Stimulated activated CD8-positive, alpha-beta memory T cell treated with anti-CD3 and anti-CD28 coated beads, Interleukin-7, amount 100 ng/mL, for 48 hours (primary cell): ENCODE measurements at regions not wholly inside any gene's neighbourhood (a gene's known extent, or its start where the extent isn't known, plus 50 kb on each side); places are given as distances from the start of the nearest gene placed in this dataset.
A peak's percentile ranks its signal among the peaks of the same experiment; 100 is the strongest.
"Not testable (repeated sequence)": the region's sequence is repeated elsewhere in the genome, so short reads cannot be mapped to it uniquely, and the experiment has no call there.

Experiments used
- DNase-seq, 2 donors: peaks; one replicate each; pipeline ENCODE4 v3.0.0-alpha.2; 2020; ENCODE audit warnings: low read depth in 1 of 2; ENCODE audit errors: extremely low read depth in 1 of 2

- DNase-seq = no peak
Measured at GRCh38 chr17:54666559-54666958, 234.1 kb upstream of the TOM1L1 start.

- no peak for DNase-seq
Measured at GRCh38 chr17:54678158-54678557, 222.5 kb upstream of the TOM1L1 start.

DNA sequence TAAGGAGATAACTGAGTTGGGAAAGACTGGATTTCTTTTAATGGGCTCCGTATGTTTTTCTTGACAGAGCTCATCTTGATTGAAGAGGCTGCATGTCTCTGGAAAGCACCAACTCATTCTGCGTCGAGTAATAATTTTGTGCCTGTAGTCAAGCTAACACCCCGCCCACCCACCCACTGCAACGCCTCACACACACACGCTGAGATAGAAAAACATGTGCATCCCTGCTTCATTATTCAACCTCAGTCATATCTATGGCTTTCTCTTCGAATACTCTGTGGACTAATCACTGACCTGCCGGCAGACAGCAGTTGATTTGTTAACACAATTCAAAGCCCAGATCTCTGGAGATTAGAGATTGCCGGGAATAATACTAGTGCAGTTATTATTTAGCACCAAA, 220.2 kb upstream of the TOM1L1 start:
- DNase-seq = no peak

DNA sequence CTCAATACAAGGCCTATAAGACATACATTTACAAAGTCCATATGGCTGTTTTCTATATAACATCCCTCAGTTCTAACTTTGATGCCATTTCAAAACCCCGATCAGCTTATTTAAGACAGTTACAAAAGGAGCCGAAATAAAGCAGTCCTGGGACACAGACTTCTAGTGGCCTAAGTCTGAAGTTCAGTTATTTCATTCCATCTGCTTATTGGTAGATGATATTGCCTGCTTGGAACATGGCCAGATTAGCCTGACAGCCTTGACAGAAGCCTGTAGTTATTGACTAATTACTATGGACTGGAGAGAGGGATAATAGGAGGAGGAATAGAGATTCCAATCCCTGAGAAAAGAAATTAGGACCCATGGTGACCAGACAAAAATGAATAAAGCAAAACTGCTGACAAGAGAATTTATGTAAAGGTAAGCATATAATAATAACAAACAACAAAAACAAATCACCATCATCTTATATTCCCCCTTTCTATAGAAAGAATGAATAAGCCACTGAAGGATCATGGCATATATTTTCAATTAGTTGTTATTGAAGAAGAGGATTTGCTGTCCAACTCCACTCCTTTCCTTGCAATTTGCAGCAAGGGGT, 206.3 kb upstream of the TOM1L1 start:
- no peak for DNase-seq

DNA sequence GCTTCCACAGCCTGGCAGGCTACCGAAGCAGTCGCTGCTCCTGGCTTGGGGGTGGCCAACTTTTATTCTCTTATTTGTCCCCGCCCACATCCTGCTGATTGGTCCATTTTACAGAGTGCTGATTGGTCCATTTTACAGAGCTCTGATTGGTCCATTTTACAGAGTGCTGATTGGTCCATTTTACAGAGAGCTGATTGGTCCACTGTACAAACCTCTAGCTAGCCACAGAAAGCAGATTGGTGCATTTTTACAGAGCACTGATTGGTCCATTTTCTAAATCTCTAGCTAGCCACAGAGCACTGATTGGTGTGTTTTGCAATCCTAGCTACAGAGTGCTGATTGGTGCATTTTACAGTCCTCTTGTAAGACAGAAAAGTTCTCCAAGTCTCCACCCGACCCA, 187.9 kb upstream of the TOM1L1 start:
- not testable (repeated sequence) for DNase-seq

- no peak for DNase-seq
Measured at GRCh38 chr17:54718286-54718685, 182.4 kb upstream of the TOM1L1 start.

DNA sequence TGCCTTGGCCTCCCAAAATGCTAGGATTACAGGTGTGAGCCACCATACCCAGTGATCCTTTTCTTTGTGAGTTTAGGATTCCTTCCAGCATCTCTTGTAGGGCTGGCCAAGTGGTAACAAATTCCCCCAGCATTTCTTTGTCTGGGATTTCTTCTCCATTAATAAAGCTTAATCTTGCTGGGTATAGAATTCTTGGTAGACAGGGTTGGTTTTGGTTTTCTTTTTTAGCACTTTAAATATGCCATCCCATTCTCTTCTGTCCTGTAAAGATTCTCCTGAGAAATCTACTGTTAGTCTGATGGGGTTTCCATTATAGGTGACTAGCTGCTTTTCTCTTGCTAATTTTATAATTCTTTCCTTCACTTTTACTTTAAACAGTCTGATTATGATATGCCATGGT, 173.0 kb upstream of the TOM1L1 start:
- DNase-seq = no peak

DNA sequence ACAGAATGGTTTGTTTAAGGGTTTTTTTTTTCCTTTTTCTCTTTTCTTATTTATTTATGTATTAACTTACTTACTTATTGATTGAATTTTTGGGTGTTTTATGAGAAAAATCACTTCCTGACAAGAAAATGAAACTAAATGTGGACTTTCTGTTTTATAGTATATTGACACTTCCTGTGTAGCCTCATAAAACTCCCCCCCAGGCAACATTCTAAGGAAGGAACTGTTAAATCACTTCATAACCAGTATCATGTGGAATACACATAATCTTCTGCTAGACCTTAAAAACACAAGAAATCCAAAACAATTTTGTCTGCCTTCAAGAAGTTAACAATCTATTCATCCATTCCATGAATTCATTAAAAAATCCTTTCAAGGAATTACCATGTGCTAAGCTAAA, 164.1 kb upstream of the TOM1L1 start:
- no peak for DNase-seq

DNA sequence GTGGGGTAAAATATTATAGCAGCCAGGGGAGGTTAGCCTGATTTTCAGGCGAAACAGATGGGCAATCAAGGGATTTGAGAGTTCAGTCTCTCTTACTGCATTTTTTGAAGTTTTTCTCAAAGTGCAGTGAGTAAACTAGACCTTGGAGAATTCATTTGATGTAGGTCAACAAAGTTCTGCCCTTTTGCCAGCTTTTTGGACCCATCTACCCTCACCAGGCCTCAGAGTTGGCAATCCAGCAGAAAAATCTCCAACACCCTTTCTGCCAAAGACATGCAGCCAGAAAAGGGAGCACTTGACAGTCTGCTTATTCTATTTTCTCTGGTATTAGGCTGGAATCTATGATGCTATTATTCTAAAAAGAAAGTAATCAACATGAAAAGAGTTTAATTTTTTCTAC, 162.2 kb upstream of the TOM1L1 start:
- DNase-seq = no peak

DNA sequence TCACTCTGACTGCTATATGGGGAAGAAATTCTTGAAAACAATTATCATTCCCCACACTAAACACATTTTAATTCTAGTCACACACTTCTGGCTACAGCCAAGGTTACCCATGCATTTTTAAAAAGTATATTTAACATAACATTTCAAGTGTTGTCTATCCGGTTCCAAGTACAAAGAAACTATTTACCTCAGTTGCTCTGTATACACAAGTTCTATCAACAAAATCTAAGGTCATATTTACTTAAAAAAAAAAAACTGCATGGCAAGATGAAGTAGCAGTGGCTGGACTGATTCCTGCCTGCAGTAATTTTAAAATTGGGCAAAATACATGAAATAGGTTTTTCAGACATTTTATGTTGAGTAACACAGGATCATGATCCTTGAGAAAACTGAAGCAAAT, 155.9 kb upstream of the TOM1L1 start:
- no peak for DNase-seq

DNA sequence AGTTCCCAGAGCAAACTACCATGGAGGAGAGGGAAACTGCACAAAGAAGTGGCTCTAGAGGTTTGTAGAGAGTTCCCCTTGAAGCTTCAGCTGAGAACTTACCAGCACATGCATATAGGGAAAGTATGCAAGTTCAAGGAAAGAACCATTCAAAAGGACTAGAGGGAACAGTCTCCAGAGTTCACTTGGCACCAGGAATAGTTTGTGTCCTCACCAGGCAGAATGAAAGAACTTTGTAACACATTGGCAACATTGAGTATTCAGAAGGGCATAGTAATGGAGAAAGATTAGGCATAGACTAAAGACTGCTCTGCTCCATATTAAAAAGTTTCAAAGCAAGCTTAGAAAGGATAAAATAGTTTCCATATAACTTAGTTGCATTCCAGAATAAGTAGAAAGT, 155.4 kb upstream of the TOM1L1 start:
- DNase-seq = no peak

DNA sequence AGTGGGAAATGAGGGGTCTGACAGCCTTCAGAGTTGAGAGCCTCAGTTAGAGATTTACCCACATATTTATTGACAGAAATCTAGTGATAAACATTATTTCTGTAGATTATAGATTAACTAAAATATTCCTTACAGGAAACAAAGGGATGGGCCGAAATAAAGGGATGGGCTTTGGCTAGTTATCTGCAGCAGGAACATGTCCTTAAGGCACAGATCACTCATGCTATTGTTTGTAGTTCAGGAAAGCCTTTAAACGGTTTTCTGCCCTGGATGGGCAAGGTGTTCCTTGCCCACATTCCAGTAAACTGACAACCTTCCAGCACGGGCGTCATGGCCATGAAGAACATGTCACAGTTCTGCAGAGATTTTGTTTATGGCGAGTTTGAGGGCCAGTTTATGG, 154.8 kb upstream of the TOM1L1 start:
- DNase-seq = no peak

GRCh38 chr17:54749157-54749556, 151.5 kb upstream of the TOM1L1 start:
- no peak for DNase-seq

DNA sequence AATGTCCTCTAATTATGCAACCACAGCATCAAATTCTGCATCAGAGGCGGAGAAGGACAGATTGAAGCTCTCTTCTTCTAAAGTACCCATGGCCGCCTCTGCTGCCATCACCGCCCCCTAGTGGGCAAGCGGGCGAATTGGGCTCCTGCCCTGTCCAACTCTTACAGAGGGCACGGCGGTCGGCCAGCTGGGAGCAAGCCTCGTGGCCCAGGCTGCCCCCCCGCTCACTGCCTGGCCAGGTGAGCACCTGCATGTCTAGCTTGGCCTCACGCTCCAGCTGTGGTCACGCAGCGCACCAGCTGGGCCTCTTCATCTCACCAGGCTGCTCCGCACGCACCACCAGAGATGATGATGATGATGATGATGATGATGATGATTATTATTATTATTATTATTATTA, 146.1 kb upstream of the TOM1L1 start:
- DNase-seq = peak in 1 of 2 donors; percentile 0

GRCh38 chr17:54760836-54761235, 139.8 kb upstream of the TOM1L1 start:
- no peak for DNase-seq

- DNase-seq = no peak
Measured at GRCh38 chr17:54770836-54771235, 129.8 kb upstream of the TOM1L1 start.

DNA sequence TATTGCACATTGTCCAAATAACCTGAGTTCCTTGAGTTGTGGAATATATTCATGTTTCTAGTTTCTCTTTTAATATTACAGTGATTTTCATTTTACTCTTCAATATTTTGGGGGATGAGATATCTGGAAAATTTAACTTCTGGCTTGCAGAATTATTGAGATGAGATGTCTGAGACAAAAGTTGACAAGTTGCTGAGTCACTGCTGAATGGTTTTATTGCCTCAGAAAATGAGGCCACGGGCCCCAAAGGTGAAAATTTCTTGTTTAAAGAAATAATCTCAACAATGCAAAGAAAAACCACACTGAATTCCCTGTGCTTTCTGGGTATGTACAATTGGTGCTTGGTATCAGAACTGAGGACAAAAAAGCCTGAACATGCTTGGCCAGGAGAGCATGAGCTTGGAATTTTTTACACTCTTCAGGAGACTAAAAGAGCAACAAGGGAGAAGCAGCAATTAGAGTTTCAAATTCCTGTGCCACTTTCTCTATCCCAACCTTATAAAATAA, 129.2 kb upstream of the TOM1L1 start:
- no peak for DNase-seq

GRCh38 chr17:54780238-54780637, 120.4 kb upstream of the TOM1L1 start:
- DNase-seq = no peak

- no peak for DNase-seq
Measured at GRCh38 chr17:54781389-54781788, 119.3 kb upstream of the TOM1L1 start.

DNA sequence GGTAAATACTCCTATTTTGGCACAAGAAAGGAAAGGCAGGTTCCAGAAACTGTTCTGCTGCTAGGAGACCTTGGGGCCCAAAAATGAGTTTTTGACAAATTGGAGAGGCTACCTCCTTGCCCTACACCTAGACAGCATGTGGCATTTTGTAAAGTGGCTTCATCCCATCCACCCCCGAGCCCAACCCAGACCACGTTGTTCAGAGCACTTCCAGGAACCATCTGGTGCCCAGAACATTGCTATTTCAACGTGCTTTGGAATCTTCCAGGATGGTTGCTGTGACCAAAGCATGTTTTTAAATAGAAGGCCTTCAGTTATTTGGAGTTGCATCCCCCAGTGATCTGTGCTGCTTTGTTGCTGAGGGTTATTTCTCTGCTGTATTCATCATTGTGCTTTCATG, 116.3 kb upstream of the TOM1L1 start:
- no peak for DNase-seq

DNA sequence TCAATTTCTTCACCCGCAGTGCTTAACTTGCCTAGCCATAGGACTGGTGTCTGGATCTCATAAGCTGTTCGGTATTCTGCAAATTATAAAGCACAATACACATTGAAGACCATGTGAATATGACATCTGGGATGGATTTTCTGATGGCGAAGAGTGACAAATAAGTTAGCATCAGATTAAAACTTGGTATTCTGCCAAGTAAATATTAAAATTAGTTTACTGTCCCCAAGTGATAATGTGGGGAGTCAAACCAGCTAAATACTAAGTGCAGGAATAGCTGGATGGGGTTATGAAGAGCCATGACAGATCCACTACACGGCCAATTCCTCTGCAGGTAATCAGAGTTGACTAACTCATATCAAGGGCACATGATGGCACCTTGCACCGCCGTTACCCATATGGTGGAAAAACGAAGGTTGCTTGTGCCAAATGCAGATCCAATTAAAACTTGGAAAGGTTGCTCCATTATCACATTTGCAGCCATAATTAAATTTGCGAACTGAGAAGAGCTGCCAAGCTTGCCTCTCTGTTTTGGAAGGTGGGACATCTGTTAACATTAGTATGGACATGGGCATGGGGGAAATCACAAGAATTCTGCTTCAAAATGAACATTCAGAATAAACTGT, 114.9 kb upstream of the TOM1L1 start:
- no peak for DNase-seq

GRCh38 chr17:54789101-54789880, 111.4 kb upstream of the TOM1L1 start:
- DNase-seq = no peak
